ENCODE measurements at regions not wholly inside any gene's neighbourhood (a gene's known extent, or its start where the extent isn't known, plus 50 kb on each side); places are given as distances from the start of the nearest gene placed in this dataset.

DNA sequence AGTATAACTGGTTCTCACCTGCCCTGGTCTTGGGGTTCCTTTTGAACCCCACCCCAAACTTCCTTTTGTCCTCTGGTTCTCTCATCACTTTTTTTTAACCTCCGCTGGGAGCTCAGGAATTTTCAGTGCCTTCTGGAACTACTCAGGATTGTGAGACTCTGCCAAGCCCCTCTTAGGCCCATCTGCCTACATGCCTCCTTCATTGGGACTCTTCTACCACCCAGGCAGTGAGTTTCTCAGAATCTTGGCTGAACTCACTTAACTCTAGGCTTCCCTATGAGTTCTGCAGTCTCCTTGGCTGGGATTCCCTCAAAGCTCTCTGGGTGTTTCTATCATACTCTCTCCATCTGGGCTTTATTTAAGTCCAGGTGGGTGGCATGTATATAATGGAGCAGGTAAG, 86.3 kb downstream of the MDH1 start:
- peaks cover 8% of the 10 kb centered on the region; the same call in 1 of the 2 replicates for H3F3A ChIP-seq (ENCODE audit: insufficient read depth)
- in situ Hi-C loops (cut with MboI), result no loop called here
- H3K4me3 ChIP-seq, result no peak overlapping the region
- H3K36me3 ChIP-seq (ENCODE audit: low read depth), result no peaks in the 10 kb centered on the region
- no peak for TF ChIP-seq EZH2 (IDR thresholded peaks at IDR 0.05; ENCODE audit: insufficient read depth, poor library complexity, severe bottlenecking)
- TF ChIP-seq EZH2phosphoT487 (IDR thresholded peaks at IDR 0.05; ENCODE audit: insufficient read depth, low read depth), result no peak
- WGBS, 2 experiments (ENCODE audit: low coverage in 1 of 2, low lambda C conversion rate in 2 of 2, missing lambda C conversion rate in 2 of 2), result 71 to 84% methylated on average over 1 of the region's 1 CpG
- H3K9me2 ChIP-seq (ENCODE audit: insufficient read depth), result no peaks in the 10 kb centered on the region
- no peak overlapping the region for H3K9ac ChIP-seq
- no peak overlapping the region for H3K4me2 ChIP-seq (ENCODE audit: unreplicated experiment)
- no peaks in the 10 kb centered on the region for H3K79me2 ChIP-seq (ENCODE audit: insufficient read depth)
- H3K4me1 ChIP-seq (ENCODE audit: insufficient read depth), result peaks cover 11% of the 10 kb centered on the region
- H2AFZ ChIP-seq, result no peak overlapping the region
- H3K9me3 ChIP-seq (ENCODE audit: low read depth), result no peaks in the 10 kb centered on the region
- no peak for DNase-seq
- H3K27me3 ChIP-seq (replicated peaks; ENCODE audit: insufficient read depth), result no peaks in the 10 kb centered on the region
- no peaks in the 10 kb centered on the region for H4K20me1 ChIP-seq (ENCODE audit: insufficient read depth)
- no peak overlapping the region for H3K27ac ChIP-seq

DNA sequence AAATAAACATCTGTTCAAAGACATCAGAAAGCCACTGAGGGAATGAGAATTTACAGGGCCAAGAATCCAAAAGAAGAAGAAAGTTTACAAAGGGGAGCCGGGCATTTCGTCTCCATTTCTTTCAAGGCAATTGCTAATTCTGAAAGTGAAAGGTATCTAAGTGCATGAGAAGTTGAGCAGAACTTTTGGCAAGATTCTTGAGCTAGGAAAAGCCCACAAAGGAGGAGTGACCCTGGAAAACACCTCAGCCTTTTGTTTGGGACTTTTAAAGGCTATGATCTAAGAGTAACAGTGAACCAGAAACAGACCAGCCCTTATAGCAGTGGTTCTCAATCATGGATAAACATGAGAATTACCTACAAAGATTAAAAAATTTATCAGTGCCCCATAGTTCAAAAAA, 87.4 kb downstream of the MDH1 start:
- Histone ChIP-seq H3K27me3 (replicated peaks; ENCODE audit: insufficient read depth) (no peaks in the 10 kb centered on the region), H3K9me2 (ENCODE audit: insufficient read depth) (no peaks in the 10 kb centered on the region), H3K4me2 (ENCODE audit: unreplicated experiment) (no peak overlapping the region), H2AFZ (no peak overlapping the region), H3K4me3 (no peak overlapping the region), H3K4me1 (ENCODE audit: insufficient read depth) (peaks cover 11% of the 10 kb centered on the region), H3F3A (ENCODE audit: insufficient read depth) (peaks cover 8% of the 10 kb centered on the region; the same call in 1 of the 2 replicates), H3K9ac (no peak overlapping the region), H4K20me1 (ENCODE audit: insufficient read depth) (no peaks in the 10 kb centered on the region), H3K79me2 (ENCODE audit: insufficient read depth) (no peaks in the 10 kb centered on the region), H3K36me3 (ENCODE audit: low read depth) (no peaks in the 10 kb centered on the region), H3K27ac (no peak overlapping the region), H3K9me3 (ENCODE audit: low read depth) (no peaks in the 10 kb centered on the region)
- in situ Hi-C loops (cut with MboI), result no loop called here
- 43 to 48% methylated on average over 2 of the region's 2 CpGs for WGBS, 2 experiments (ENCODE audit: low coverage in 1 of 2, low lambda C conversion rate in 2 of 2, missing lambda C conversion rate in 2 of 2)
- TF ChIP-seq EZH2 (IDR thresholded peaks at IDR 0.05; ENCODE audit: insufficient read depth, poor library complexity, severe bottlenecking), result no peak
- DNase-seq, result no peak

DNA sequence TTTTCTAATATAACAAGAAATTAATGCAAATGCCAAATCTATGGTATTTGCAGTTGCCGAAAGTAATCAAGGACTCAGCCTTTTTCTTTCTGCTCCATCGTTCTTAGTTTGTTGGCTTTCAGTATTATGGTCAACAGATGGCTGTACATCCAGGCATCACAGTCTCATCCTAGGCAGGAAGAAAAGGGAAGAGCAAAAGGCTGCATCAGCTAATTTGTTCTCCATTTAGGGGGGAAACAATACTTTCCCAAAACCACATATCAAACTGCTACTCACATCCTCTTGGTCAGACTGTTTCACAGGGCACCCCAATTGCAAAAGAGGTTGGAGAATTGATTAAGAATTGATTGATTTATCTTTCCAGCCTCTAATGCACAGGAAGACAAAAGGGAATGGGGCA, 89.3 kb downstream of the MDH1 start:
- Histone ChIP-seq H3F3A (ENCODE audit: insufficient read depth) (peaks cover 8% of the 10 kb centered on the region; the same call in 1 of the 2 replicates), H3K4me1 (ENCODE audit: insufficient read depth) (peaks cover 11% of the 10 kb centered on the region), H3K79me2 (ENCODE audit: insufficient read depth) (no peaks in the 10 kb centered on the region), H2AFZ (no peak overlapping the region), H3K4me2 (ENCODE audit: unreplicated experiment) (no peak overlapping the region), H3K4me3 (no peak overlapping the region), H3K9ac (no peak overlapping the region), H4K20me1 (ENCODE audit: insufficient read depth) (no peaks in the 10 kb centered on the region), H3K27ac (no peak overlapping the region), H3K9me3 (ENCODE audit: low read depth) (no peaks in the 10 kb centered on the region), H3K36me3 (ENCODE audit: low read depth) (no peaks in the 10 kb centered on the region), H3K9me2 (ENCODE audit: insufficient read depth) (no peaks in the 10 kb centered on the region), H3K27me3 (replicated peaks; ENCODE audit: insufficient read depth) (no peaks in the 10 kb centered on the region)
- in situ Hi-C loops (cut with MboI), result no loop called here
- WGBS, 2 experiments (ENCODE audit: low coverage in 1 of 2, low lambda C conversion rate in 2 of 2, missing lambda C conversion rate in 2 of 2), result 77 to 82% methylated on average over 2 of the region's 2 CpGs
- TF ChIP-seq EZH2phosphoT487 (IDR thresholded peaks at IDR 0.05; ENCODE audit: insufficient read depth, low read depth) (no peak), EZH2 (IDR thresholded peaks at IDR 0.05; ENCODE audit: insufficient read depth, poor library complexity, severe bottlenecking) (no peak)
- DNase-seq, result no peak

DNA sequence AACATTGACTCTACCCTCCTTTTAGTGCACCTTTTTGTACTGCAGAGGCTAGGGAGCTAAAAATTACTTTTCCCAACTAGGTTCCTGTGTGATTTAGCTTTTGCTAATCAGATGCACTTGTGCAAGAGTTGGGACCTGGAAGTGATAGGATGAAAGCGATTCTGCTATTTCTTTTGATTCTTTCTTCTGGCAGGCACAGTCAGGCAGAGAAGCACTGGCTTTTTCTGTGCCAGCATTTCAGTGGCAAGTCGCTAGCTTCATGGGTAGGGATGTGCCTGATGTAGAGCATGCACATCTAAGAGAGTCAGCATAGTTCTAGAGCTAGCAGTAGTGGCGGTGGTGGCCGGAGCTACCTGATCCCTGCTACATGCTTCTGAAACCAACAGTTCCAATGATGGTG, 89.8 kb downstream of the MDH1 start:
- Histone ChIP-seq H3K4me2 (ENCODE audit: unreplicated experiment) (no peak overlapping the region), H3K9me2 (ENCODE audit: insufficient read depth) (no peaks in the 10 kb centered on the region), H2AFZ (no peak overlapping the region), H3K27ac (no peak overlapping the region), H3K27me3 (replicated peaks; ENCODE audit: insufficient read depth) (no peaks in the 10 kb centered on the region), H4K20me1 (ENCODE audit: insufficient read depth) (no peaks in the 10 kb centered on the region), H3F3A (ENCODE audit: insufficient read depth) (peaks cover 8% of the 10 kb centered on the region; the same call in 1 of the 2 replicates), H3K9ac (no peak overlapping the region), H3K36me3 (ENCODE audit: low read depth) (no peaks in the 10 kb centered on the region), H3K9me3 (ENCODE audit: low read depth) (no peaks in the 10 kb centered on the region), H3K79me2 (ENCODE audit: insufficient read depth) (no peaks in the 10 kb centered on the region), H3K4me3 (no peak overlapping the region), H3K4me1 (ENCODE audit: insufficient read depth) (peaks cover 11% of the 10 kb centered on the region)
- in situ Hi-C loops (cut with MboI), result no loop called here
- WGBS, 2 experiments (ENCODE audit: low coverage in 1 of 2, low lambda C conversion rate in 2 of 2, missing lambda C conversion rate in 2 of 2), result 49 to 61% methylated on average over 4 of the region's 4 CpGs
- TF ChIP-seq EZH2 (IDR thresholded peaks at IDR 0.05; ENCODE audit: insufficient read depth, poor library complexity, severe bottlenecking) (no peak), EZH2phosphoT487 (IDR thresholded peaks at IDR 0.05; ENCODE audit: insufficient read depth, low read depth) (no peak)
- no peak for DNase-seq

DNA sequence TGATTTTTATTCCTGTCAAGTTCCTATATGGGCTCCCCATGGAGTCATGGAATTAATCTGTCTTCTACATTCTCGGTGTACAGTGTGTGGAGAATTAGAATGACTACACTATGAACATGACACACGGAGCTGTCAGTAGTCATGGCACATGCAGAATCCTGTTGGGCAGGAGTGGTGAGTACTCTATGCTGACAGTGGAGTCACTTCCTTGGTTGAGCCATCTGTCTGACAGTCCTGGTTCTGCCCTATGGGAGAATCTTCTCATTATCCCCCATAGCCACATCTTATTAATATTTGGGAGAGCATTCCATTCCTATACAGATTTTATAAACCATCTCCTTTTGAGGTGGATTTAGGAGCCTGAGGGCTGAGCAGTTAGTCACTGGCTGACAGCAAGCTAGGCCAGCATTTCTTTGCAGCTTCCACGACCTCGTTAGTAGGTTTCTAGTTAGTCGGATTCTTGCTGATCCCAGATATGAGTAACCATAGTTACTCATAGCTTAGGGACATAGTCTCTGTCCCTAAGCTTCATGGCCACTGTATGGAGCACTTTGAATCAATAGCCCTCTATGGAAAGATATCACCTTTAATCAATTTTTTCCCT, 90.6 kb downstream of the MDH1 start:
- in situ Hi-C loops (cut with MboI), result no loop called here
- H3K4me3 ChIP-seq, result no peak overlapping the region
- peak; percentile 71 for DNase-seq
- H3K9me2 ChIP-seq (ENCODE audit: insufficient read depth), result no peaks in the 10 kb centered on the region
- peak overlapping the region; percentile 5 for H3K4me2 ChIP-seq (ENCODE audit: unreplicated experiment)
- peaks cover 11% of the 10 kb centered on the region for H3K4me1 ChIP-seq (ENCODE audit: insufficient read depth)
- H2AFZ ChIP-seq, result no peak overlapping the region
- no peaks in the 10 kb centered on the region for H4K20me1 ChIP-seq (ENCODE audit: insufficient read depth)
- no peaks in the 10 kb centered on the region for H3K9me3 ChIP-seq (ENCODE audit: low read depth)
- 45 to 54% methylated on average over 5 of the region's 5 CpGs for WGBS, 2 experiments (ENCODE audit: low coverage in 1 of 2, low lambda C conversion rate in 2 of 2, missing lambda C conversion rate in 2 of 2)
- no peaks in the 10 kb centered on the region for H3K79me2 ChIP-seq (ENCODE audit: insufficient read depth)
- no peak overlapping the region for H3K27ac ChIP-seq
- no peak overlapping the region for H3K9ac ChIP-seq
- no peaks in the 10 kb centered on the region for H3K36me3 ChIP-seq (ENCODE audit: low read depth)
- no peaks in the 10 kb centered on the region for H3K27me3 ChIP-seq (replicated peaks; ENCODE audit: insufficient read depth)
- TF ChIP-seq EZH2 (IDR thresholded peaks at IDR 0.05; ENCODE audit: insufficient read depth, poor library complexity, severe bottlenecking) (no peak), EZH2phosphoT487 (IDR thresholded peaks at IDR 0.05; ENCODE audit: insufficient read depth, low read depth) (no peak)
- peaks cover 8% of the 10 kb centered on the region; the same call in 1 of the 2 replicates for H3F3A ChIP-seq (ENCODE audit: insufficient read depth)

All from GM23248 (cell line).